NCI-H345 treated with DMSO at 0.1 percent for 48 hours (cell line): ENCODE measurements at regions not wholly inside any gene's neighbourhood (a gene's known extent, or its start where the extent isn't known, plus 50 kb on each side); places are given as distances from the start of the nearest gene placed in this dataset.
"Not testable (repeated sequence)": the region's sequence is repeated elsewhere in the genome, so short reads cannot be mapped to it uniquely, and the experiment has no call there.

Experiments
- DNase-seq: peaks from one replicate; lab custom pipeline; 2025; ENCODE audit not compliant: unreplicated experiment; lab: John Stamatoyannopoulos, UW

DNA sequence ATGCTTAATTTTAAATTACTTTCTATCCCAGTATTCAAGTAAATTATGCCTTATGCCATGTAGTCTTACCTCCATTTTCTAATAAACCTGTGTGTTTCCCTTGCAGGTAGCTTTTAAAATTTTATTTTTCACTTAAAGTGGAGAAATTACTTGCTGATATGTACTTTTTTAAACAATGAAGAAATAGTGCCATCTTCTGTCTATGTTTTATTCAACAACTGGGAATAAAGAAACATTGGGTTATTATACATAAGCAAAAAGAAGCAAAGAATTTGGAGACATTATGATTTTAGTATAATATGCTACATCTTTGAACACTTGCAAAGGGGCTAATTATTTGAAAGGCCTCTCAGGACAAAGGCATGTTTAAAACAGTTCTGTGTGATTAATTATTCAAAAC lies 1912.9 kb downstream of the MRPL39 start:
- no peak for DNase-seq

DNA sequence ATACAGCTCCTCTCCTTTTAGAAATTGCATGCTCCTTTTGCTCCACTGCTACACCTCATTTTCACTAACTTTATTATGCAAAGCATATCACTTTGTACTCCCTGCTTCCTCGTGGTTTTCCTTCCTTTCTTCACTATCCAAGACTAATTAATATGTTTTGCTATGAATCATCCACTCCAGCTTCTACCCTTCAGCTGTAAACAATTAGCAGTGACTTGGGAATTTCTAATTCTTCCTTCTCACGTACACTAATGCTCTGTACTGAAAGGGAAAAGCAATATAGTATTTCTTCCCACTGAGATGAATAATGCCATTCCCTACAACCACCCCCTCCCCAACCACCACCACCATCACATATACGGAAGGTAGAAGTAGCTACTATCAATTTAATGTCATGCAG lies 1917.0 kb downstream of the MRPL39 start:
- DNase-seq, result no peak

DNA sequence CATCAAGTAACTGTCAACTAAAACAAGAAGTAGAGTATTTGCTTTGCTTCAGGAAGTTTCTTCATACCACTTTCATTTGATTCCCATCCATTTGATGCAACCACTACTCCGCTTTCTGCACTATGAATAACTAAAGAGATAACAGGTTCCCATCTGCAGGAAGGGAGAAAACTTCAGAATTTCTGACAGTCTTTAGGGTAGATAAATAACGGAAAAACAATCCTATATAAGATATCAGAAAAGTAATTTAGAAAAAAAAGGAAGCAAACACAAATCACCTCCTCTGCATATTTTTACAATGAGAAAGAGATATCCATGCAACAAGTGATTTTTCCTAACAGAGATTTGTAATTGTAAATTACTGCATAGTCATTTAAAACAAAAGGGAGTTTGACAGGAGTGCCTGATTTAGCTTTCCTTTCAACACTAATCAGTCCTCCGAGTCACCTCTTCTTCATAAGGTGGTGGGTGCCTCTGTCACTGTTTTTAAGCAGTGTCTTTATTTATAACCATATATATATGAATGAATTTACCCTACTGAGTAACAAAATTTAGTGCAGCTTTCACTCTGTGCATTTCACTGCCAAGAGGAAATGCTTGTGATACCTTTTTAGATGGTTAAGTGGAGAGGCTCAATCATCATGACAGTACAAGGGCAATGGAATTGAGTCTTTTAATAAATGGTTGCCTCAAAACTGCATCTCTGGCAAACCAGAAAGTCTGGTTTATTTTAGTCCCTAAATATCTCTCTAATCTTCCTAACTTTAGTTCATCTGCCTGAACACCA lies 1920.4 kb downstream of the MRPL39 start:
- no peak for DNase-seq

DNA sequence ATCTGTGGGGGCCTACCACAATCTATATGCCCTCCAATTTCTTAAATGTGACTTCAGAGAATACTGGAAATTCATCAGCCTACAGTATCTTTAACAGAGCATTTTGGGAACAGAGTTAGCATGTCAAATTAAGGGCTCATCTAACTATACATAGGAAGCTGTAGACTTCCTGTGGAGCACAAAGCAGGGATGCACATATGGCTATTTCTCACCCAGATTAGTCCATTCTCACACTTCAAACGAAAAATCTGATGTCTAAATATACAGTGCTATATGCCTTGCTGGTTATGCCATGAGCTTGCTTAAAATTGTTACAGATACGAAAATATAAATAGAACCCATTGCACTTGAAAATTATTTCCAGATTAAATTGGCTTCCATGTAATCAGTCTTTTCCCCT lies 1922.8 kb downstream of the MRPL39 start:
- DNase-seq, result no peak

DNA sequence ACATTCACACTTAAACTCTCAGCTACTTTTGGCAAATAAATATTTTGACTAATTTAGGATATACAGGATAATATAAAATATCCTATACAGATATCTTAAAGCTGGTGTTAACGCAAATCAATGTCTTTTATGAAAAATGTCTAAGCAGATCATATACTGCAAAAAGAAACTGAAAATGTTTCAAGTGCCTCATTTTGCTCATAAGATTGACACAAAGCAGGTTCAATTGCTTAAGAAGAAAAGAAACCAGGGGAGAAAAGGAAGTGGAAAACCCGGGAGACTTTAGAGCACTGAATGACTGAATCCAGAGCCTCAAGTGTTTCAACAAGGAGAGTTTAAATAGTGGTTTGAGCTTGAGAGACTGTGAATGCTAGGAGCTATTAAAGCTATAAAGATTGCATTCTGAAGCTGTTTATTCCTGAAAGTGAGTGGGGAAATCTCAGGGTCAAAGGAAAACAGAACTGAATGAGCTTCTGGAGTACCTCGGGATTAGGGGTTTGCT lies 1943.0 kb downstream of the MRPL39 start:
- DNase-seq, result no peak

DNA sequence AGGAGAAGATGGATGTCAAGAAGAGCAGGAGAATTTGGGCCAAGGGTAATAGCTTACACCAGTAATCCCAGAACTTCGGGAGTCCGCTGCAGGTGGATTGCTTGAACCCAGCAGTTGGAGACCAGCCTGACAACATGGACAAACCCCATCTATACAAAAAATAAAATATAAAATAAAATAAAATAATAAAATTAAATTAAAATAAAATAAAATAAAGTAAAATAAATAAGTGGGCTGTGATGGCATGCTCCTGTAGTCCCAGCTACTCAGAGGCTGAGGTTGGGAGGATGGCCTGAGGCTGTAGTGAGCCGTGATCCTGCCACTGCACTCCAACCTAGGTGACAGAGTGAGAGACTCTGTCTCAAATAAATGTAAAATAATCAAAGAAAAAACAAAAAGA lies 1946.7 kb downstream of the MRPL39 start:
- no peak for DNase-seq

DNA sequence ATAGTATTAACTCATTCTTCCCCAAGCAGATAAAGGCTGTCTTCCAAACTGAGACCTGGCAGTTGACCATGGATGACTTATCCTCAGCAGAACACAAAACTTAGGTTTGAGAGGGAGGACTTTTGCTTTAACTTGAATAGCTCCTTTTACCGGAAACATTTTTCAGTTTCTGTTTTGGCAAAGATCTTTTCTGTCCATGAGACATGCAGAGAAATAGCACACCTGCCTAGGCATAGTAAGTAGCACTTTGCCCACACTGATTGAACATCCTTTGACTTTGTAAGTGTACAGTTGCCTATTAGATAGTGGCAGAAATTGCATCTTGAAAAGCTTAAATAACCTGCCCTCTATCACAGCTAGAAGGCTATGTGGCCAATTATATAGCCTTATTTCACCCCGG lies 1962.5 kb downstream of the MRPL39 start:
- no peak for DNase-seq

DNA sequence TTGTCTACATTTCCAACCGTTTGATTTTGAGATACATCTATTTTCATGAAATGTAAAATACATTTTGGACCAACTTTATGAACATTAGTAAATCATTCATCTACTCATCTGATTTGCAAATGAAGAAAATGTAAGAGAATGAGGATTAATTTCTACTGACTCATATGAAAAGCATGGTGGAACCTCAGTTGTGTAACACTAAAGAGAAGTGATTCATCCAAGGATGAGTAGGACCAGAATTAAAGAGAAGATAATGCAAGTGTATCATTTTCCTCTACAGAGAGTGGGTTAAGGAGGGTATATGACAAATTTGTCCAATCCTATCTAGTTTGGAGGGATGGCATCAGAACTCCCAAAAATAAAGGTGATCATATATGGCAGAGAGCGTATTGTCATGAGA lies 1967.6 kb downstream of the MRPL39 start:
- DNase-seq, result no peak

DNA sequence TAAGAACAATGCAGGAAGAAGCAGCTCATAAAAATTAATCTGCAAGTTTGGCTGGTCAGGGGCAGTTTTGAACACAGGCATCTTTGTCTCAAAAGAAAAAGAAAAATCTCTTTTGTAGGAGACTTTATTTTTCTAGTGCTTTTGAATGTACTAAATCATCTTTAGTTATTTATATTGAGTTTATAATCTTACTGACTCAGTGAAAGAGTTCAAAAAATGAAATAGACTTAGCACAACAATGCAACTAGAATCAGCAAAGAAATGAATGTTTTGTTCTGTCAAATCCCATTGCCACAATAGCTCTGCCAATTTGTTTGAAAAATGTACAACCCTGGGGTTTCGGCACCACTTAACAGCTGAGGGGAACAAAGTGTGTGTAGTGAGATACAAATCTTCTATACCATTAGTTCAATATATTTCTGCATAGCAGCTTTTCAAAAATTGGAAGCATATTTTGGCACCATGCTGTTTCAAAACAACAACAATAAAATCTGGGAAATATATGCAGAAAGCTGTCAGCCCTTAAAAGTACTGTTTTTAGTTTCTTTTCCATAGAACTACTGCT lies 1969.1 kb downstream of the MRPL39 start:
- no peak for DNase-seq

DNA sequence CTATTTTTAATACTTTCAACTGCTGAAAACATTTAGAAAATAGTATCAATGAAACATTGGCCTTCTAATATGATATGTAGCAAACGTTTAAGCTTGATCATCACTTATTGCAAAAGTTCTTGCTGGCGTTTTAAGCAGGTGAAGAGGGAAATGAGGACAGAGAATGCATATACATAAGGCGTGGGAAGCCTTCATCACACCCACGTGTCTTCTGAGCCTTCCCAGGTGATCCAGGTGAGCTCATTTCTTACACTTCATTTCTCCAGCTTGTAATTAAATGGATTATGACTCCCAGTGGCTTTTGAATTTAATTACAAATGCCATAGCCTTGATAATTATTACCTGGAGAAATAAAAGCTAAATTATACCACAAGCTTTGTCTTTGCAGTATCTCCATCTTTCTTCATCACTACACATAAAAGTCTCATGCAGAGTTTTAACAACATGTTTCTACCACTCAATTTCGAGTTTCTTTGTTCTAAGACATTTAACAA lies 1973.8 kb downstream of the MRPL39 start:
- DNase-seq, result no peak

DNA sequence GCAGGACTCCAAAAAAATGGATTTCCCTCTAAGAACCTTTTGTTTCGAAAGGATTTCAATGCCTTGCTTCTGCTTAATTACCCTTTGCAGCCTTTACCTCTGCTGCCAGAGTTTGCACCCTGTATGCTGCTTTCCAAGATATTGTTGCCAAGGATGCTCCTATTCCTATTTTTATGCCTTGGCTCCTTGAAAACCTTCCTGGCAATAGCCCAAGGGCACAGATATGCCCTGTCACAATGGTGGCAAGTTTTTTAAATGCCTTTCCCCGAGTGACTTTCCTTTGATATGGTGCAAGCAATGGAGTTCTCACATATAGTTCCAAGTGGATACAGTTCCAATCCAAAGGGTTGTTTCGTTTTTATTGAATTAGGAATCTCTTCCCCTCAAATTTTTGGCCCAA lies 1983.0 kb downstream of the MRPL39 start:
- no peak for DNase-seq

DNA sequence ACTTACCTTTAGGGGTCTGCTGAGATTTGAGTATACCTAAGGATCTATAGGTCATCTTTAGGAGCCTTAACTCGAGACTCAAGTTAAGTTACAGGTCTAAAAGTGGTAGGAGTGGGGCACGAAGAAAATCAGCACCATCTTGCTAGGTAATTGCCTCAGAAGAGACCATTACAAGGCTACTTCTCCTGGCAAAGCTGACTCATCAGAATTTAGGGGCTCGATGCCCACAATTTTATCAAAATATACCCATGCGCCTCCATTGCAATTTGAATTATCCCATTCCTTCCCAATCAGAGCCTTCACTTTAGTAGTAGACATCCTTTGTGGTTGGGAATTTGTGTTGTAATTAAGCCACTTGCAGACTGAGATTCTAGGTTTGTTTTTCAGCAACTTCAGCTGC lies 1994.3 kb downstream of the MRPL39 start:
- DNase-seq, result no peak

DNA sequence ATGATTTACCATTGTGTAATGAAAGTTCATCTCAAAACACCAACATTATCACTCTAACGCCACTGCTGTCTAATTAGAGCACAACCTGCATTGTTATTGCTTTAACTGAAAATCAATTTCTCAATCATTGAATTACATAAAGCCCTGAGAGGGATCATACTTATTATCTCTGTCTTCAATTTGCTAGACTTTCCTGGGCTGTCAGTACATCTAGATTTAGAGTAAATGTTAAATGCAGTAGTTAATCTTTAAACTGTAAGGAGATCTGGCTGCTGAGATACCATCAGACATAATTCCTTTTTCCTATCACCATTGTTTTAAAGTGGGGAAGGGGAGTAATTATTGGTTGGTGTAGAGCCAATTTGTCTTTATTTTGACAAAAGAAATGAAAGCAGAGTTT lies 1995.1 kb downstream of the MRPL39 start:
- no peak for DNase-seq

DNA sequence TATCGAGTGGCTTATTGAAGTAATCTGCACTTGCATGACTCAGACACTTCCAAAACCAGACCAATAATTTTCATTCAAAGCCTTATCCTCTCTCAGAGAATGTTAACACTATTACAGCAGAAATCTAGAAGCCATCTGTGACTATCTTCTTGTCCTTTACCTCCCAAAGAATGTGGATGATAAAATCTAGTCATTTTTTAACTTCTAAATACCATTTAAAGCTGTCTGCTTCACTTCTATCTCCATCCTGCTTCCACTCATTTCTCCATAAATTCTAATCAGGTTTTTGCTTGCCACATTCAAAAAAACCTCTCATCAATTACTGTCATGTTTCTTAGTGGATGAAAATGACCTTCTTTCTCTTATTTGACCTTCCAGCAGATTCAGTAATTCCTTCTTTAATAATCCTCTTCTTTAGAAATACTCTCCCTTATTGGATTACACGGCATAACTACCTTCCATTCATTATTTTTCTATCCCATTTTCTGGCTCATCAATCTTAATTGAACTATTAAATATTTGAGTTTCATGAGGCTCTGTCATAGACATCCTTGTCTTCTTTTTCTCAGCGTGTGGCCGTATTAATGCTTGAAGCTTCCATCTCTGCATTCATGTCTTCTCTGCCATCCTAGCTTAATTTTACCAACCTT lies 1999.4 kb downstream of the MRPL39 start:
- no peak for DNase-seq

DNA sequence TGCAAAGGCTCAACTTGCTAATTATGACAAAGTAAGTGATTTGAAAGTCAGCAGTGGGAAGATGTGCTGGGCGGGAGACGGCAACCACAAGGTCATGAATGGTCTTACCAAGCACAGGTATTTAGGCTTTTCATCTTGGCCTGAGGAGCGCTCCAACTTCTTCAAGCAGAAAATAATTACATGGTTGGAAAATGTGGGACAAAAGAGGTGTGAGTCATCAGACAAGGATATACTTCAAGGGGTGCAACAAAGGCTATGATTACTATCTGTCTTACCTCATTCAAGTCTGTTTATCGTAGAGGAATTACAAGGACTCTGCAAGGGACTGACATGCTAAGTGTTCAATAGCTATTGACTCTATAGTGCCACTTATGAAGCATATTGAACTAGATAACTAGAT lies 2005.7 kb downstream of the MRPL39 start:
- DNase-seq, result no peak

DNA sequence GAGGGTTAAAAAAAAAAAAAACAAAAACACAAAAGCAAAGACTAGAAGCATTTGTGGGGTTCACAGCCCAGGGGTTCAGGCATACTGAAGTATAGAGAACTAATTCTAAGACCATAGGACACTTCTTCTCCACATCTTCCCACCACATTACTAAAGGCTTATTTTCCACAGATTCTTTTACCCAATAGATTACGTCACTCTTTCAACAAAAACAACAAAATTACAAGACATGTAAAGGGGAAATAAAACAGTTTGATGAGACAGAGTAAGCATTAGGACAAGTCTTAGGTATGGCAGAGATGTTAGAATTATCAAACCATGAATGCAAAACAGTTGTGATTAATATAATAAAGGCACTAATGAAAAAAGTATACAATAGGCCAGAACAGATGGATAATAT lies 2013.7 kb downstream of the MRPL39 start:
- DNase-seq, result no peak

DNA sequence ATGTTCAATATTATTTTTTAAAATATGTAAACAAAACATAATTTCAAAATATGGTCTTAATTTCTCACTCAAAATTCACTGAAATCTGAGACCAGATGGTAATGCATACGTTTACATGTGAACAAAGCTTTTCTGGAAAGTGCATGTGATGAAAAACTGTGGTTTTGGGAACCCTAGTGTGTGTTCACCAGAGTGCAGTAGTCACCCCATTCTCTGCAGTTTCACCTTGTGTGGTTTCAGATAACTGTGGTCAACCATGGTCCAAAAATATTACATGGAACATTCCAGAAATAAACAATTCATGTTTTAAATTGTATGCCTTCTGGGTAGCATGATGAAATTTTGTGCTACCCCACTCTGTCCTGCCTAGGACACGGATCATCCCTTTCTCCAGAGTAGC lies 2021.9 kb downstream of the MRPL39 start:
- no peak for DNase-seq

DNA sequence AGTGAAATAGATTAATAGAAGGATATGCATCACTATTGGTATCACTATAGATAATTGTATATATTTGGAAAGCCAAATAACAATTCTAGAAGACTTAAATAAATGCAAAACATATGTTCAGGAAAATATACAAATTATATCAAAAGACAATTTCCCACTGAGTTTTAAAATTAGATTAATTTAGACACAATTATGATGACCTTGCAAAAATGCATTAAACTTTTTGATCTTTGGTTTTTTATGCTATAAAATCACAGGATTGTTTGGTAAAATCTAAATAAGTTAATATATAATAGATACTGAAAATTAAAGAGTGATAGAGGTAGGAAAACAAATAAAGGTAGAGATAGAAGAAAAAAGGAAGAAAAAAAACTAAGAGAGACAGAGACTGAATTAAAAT lies 2027.7 kb downstream of the MRPL39 start:
- no peak for DNase-seq

DNA sequence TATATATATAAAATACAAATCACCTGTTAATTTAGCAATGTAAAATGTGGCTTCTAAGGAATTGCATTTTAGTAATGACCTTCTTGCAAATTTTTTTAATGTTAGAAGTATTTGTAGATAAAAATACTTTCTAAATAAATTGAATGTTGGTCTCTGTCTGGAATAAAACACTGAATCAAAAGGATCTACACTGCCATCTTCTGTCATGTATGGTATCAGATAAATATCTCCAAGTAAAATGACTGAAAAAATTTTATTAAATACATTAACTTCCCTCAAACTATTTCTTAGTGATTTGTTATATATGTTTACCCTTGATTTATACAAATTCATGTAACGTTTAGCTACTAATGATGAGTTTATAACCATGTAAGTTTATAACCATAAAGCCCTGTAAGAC lies 2029.3 kb downstream of the MRPL39 start:
- DNase-seq, result no peak

DNA sequence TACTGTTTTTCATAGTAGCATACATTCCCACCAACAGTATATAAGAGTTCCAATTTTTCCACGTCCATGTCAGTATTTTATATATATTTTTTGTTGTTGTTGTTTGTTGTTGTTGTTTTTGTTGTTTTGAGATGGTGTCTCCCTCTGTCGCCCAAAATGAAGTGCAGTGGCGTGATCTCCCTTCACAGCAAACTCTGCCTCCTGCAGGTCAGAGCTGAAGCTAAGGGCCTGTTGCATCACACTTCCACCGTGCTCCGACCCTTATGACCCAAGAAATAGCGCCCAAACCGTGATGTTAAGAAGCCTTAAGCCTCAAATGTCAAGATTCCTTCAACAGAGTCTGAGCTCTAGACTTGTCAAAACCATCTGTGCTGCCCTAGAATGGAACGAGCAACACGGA lies 2032.3 kb downstream of the MRPL39 start:
- no peak for DNase-seq

DNA sequence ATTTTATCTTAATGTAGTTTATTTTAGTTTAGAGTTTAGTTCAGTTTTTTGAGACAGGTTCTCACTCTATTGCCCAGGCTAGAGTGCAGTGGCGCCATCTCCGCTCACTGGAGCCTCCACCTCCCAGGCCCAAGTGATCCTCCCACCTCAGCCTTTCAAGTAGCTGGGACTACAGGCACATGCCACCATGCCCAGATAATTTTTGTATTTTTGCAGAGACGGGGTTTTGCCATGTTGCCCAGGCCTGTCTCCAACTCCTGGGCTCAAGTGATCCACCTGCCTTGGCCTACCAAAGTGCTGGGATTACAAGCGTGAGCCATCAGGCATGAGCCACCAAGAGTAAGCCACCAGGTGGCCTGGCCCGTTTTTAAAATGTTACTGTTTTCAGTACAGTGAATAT lies 2058.4 kb downstream of the MRPL39 start:
- DNase-seq, result not testable (repeated sequence)

DNA sequence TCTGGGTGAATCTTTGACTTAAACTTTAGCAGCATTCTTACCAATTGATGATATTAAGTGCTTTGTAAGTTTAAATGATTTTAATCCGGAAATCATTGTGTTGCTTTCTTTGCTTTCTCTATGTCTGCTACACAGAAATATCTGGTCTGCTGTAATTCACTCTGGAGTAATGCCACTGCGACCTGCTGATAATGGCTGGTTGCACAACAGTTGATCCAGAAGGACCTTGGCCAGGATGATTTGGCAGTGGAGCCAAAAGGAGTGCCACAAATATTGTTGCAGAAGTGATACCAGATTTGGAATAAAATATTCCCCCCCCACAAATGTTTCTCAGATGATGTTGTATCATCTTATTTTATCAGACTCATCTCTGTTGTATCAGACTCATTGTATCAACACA lies 2063.9 kb downstream of the MRPL39 start:
- no peak for DNase-seq
